Tibial artery (tissue), 4 donors: ENCODE measurements at regions not wholly inside any gene's neighbourhood (a gene's known extent, or its start where the extent isn't known, plus 50 kb on each side); places are given as distances from the start of the nearest gene placed in this dataset.

ENCODE experiments used
- DNase-seq, 2 donors: peaks; one replicate each; pipeline ENCODE4 v3.0.0-alpha.2; 2019
- H3K27ac ChIP-seq, 2 donors: fragments of 200-600 bp; sonication (generic) in 1 of 2; 1 replicate in 1 of 2; 2 replicates in 1 of 2; pipeline ENCODE4 v1.5.1; 2018 to 2019; ENCODE audit warnings: mild to moderate bottlenecking in 1 of 2
- H3K27me3 ChIP-seq, 2 donors: fragments of 200-600 bp; sonication (generic) in 1 of 2; one replicate each; pipeline versions ENCODE4 v1.5.1 to v1.6.0; 2016 to 2019
- H3K36me3 ChIP-seq, 3 donors: fragments of 200-600 bp; sonication (generic) in 2 of 3; one replicate each; pipeline ENCODE4 v1.5.1; 2016 to 2019; ENCODE audit warnings: mild to moderate bottlenecking in 2 of 3
- H3K4me1 ChIP-seq, 4 donors: fragments of 200-600 bp; sonication (generic) in 2 of 4; 1 replicate in 3 of 4; 2 replicates in 1 of 4; pipeline ENCODE4 v1.5.1; 2016 to 2019
- H3K4me3 ChIP-seq, 2 donors: fragments of 200-600 bp; sonication (generic) in 1 of 2; 1 replicate in 1 of 2; 2 replicates in 1 of 2; pipeline ENCODE4 v1.5.1; 2018 to 2019; ENCODE audit warnings: mild to moderate bottlenecking in 2 of 2
- H3K9me3 ChIP-seq, 3 donors: fragments of 200-600 bp; sonication (generic) in 1 of 3; one replicate each; pipeline ENCODE4 v1.5.1; 2016 to 2019
- intact Hi-C: fragments of 100-400 bp; cut with DNase I; formaldehyde crosslinking; loops from one replicate; pipeline ENCODE4 v1.15.0; 2023; ENCODE audit warnings: low total_unique reads
- TF ChIP-seq, protein P1 (sequence below), 2 experiments: fragments of 200-600 bp in 1 of 2; fragments of 450-650 bp in 1 of 2; IDR thresholded peaks; one replicate each; pipeline ENCODE4 v1.5.1; 2017 to 2019; ENCODE audit warnings: antibody characterized with exemption in 2 of 2, mild to moderate bottlenecking in 1 of 2, moderate library complexity in 1 of 2

DNA sequence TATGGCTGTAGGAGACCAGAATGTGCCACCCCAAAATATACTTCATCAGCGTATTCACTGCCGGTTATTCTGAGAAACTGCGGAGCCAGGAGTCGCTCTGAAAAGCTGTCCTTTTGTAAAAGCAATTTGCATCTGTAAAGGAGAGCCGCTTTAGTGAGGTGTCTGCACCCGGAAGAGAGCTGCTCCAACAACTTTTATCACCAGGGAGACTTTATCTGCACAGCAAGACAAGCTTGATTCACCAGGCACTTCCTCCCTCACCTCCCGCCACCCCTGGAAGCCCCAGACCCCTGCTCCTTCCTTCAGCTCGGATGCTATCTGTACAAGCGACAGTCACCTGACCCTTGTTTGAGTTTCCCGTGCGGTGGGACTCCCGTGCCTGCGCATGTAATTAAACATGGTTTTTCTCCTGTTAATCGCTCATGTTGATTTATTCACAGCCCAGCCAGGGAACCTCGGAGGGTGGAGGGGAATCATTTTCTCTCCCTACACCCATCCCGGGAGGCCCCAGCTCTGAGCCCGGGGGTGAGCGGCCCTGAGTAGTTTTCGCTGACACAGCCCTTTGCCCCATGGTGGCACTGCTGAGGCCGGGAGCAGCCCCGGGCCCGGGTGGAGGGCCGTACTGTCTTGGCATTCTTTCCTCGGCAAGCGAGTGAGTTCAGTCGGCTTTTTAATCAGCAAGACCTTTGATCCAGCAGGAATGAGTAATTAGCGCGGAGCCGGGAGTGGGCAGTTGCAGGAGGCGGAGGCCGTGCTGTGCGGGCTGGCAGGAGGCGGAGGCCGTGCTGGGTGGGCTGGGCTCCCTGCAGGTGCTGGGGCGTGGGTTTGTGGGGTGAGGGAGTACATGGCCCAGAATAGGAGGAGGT, 222.7 kb upstream of the CIBAR2 start:
- TF ChIP-seq, protein P1, sequence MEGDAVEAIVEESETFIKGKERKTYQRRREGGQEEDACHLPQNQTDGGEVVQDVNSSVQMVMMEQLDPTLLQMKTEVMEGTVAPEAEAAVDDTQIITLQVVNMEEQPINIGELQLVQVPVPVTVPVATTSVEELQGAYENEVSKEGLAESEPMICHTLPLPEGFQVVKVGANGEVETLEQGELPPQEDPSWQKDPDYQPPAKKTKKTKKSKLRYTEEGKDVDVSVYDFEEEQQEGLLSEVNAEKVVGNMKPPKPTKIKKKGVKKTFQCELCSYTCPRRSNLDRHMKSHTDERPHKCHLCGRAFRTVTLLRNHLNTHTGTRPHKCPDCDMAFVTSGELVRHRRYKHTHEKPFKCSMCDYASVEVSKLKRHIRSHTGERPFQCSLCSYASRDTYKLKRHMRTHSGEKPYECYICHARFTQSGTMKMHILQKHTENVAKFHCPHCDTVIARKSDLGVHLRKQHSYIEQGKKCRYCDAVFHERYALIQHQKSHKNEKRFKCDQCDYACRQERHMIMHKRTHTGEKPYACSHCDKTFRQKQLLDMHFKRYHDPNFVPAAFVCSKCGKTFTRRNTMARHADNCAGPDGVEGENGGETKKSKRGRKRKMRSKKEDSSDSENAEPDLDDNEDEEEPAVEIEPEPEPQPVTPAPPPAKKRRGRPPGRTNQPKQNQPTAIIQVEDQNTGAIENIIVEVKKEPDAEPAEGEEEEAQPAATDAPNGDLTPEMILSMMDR (IDR thresholded peaks at IDR 0.05), result no peak
- H3K4me1 ChIP-seq, result peaks cover 0 to 10% (median 8%) of the 10 kb centered on the region in 4 donors
- intact Hi-C loops, result no loop called here

DNA sequence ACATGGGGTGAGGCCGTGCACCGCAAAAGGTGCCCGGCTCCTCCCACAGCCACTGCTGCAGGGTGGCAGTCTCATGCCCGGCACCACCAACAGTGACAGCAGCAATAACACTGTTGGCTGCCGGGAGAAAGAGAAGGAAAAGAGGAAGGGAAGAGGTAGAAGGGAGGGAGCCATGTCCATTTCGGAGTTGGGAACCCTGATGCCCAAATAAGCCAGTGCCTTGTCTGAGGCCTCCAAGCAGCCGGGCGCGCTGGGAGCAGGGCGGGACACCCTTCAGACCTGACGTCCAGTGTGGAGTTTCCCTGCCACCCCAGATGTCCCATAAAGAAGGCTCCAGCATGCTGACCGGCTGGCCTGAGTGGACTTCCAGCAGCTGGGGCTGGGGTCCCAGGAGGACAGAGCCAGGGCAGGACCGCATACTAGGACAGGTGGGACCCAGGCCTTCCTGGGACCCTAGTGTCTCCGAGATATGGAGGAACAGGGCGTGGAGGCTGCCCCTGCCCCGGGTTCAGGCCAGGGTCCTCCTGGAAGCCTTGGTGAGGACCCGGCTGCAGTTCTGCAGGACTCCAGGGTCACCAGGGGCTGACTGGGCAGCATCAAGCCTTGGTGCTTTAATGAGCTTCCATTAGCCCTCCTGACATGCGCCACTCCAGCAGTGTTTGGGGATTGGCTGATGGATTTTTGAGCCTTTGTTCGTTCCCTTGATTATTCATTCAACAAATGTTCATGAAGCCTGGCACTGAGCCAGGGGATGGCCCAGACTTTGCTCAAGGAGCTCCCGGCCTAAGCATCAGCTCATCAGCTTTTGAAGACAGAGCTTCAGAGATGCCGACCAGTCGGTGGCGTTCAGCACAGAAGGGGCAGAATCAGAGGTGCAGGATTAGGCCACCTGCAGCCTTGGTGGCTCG, 223.6 kb upstream of the CIBAR2 start:
- Histone ChIP-seq H3K27ac (no peak overlapping the region), H3K36me3 (no peaks in the 10 kb centered on the region), H3K4me3 (no peak overlapping the region), H3K9me3 (no peaks in the 10 kb centered on the region), H3K27me3 (no peaks in the 10 kb centered on the region), H3K4me1 (peaks cover 0 to 1% (median under 1%) of the 10 kb centered on the region in 4 donors)
- intact Hi-C loops, result no loop called here
- DNase-seq, result no peak
- TF ChIP-seq, protein P1 (IDR thresholded peaks at IDR 0.05), result no peak

More for the DNA sequence above, 222.7 kb upstream of the CIBAR2 start:
- Histone ChIP-seq H3K27ac (no peak overlapping the region), H3K27me3 (no peaks in the 10 kb centered on the region), H3K36me3 (no peaks in the 10 kb centered on the region), H3K9me3 (no peaks in the 10 kb centered on the region), H3K4me3 (no peak overlapping the region)
- DNase-seq, result no peak

DNA sequence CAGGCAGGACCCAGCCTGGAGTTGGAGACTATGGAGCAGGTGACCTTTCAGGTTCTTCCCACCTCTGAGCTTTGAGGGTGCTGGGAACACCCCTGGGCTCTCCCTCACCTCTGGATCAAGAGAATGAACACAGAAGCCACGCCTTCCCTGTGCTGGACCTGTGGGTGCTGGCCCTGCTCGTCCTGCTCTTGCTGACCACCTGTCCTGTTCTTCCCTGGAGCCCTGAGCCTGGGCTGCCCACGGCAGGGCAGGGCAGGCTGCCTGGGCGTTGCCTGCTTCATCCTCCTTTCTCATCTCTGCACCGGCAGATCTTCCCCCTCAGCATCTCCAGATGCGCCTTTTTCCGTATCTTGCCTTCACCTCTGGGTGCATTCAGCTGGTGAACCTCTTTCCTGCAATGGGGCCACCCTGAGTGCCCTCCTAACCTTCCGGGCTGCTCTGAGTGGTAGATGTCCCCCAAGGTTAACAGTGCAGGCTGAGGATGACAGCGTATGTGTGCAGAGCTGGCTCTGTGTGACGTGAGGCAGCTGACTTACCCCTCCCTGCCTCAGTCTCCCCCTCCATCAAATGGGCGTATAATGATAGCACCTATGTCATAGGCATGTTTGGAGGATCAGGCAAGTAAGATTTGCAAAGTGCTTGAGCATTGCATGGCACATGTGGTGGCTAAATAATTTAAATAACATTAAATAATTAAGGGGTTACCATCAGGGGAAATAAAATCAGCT, 225.8 kb upstream of the CIBAR2 start:
- TF ChIP-seq, protein P1 (IDR thresholded peaks at IDR 0.05), result no peak
- H3K27me3 ChIP-seq, result peaks cover 0 to 3% of the 10 kb centered on the region in 2 donors
- H3K36me3 ChIP-seq, result no peaks in the 10 kb centered on the region
- H3K4me3 ChIP-seq, result no peak overlapping the region
- intact Hi-C loops, result no loop called here
- H3K4me1 ChIP-seq, result no peaks in the 10 kb centered on the region
- no peaks in the 10 kb centered on the region for H3K9me3 ChIP-seq
- DNase-seq, result no peak
- H3K27ac ChIP-seq, result no peak overlapping the region

DNA sequence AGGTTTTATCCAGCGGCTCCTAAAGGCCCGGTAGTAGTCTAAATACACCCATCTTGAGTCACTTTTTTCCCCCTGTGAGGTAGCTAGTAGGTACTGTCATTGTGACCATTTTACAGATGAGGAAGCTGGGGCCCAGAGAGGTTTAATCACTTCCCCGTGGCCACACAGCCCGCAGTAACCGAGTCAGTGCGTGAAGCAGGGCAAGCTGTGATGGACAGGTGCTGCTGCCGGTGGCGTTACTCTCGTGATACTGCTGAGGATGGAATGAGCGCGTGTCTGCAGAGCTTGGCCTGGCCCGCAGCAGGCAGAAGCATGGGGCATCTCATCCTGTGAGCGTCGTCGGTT, 226.3 kb upstream of the CIBAR2 start:
- Histone ChIP-seq H3K27me3 (peaks cover 0 to 3% of the 10 kb centered on the region in 2 donors), H3K36me3 (no peaks in the 10 kb centered on the region), H3K9me3 (no peaks in the 10 kb centered on the region), H3K27ac (no peak overlapping the region), H3K4me3 (no peak overlapping the region), H3K4me1 (no peaks in the 10 kb centered on the region)
- intact Hi-C loops, result no loop called here
- TF ChIP-seq, protein P1 (IDR thresholded peaks at IDR 0.05), result no peak
- no peak for DNase-seq

DNA sequence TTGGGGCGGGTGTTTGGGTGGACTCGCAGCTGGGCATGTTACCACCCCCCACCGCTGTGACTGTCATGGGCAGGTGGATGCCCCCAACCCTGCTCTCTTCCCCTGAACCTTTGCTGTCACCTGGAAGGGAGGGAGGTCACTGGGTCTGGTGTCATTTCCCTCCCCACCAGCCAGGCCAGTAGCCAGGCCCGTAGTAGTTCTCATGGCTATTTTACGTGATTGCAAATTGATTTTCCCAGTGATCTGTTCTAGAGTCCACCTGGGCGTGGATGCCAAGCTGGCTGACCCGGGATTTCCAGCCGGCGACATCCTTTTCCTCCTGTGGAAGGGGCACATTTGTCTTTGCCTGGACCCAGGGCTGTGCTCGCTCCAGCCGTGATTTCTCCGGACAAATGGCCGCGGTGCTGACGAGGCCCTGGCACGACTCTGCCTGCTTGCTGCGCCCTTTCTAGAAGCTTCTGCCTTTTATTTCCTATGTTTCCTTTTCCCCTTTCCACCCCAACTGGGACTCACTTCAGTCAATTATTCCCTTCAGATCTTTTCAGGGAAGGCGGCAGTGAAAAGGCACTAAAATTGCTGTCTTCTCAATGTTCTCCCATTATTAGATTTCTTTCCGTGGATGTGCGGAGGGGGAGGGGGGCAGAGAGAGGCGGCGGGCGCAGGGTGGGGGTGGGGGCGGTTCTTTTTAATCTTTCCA, 226.9 kb upstream of the CIBAR2 start:
- Histone ChIP-seq H3K9me3 (no peaks in the 10 kb centered on the region), H3K4me1 (no peaks in the 10 kb centered on the region), H3K36me3 (no peaks in the 10 kb centered on the region), H3K4me3 (no peak overlapping the region), H3K27ac (no peak overlapping the region), H3K27me3 (peaks cover 0 to 3% of the 10 kb centered on the region in 2 donors)
- TF ChIP-seq, protein P1 (IDR thresholded peaks at IDR 0.05), result no peak
- intact Hi-C loops, result no loop called here
- no peak for DNase-seq
